DMS53 treated with DMSO at 0.1 percent for 48 hours (cell line): ENCODE measurements at regions not wholly inside any gene's neighbourhood (a gene's known extent, or its start where the extent isn't known, plus 50 kb on each side); places are given as distances from the start of the nearest gene placed in this dataset.

Experiments
- DNase-seq: peaks from one replicate; lab custom pipeline; 2025; ENCODE audit not compliant: unreplicated experiment; lab: John Stamatoyannopoulos, UW

DNA sequence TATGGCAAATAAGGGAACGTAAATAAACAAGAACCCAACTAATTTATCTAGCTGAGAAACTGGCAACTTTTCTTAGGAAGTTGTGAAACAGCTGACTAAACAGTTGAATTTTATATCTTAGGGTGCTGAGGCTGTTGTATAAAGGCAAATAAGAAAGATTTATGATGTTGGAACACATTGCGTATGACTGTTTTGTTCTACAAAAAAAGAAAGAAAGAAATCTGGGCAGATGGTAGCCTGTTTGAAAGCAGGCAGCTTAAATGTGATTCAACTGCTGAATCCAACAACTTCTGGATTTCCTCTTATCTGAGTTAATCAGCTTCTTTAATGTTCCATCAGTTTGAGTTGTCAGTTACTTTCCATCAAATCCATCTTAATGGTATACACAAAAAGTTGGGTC is 214.5 kb downstream of the SNX13 start:
- no peak for DNase-seq

DNA sequence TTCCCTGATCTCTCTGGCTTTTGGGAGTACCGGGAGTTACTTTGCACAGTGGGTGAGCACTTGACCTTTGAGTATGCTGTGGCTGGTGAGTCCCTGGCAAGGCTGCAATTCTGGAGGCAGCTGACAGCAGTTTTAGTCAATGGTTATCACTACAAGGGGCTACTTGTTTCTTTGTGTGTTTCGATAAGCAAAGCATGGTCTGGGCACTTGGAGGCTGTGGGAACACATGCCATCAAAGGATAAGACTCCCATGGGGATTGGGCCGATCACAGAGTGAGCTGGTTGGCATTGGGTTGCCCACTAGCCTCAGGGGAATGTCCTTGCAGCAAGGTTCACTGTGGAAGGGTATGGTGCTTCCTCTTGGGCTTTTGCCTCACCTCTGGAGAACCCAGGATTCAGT is 208.2 kb downstream of the SNX13 start:
- no peak for DNase-seq
